HG03280 (cell line): ENCODE measurements at regions not wholly inside any gene's neighbourhood (a gene's known extent, or its start where the extent isn't known, plus 50 kb on each side); places are given as distances from the start of the nearest gene placed in this dataset.
"Not testable (repeated sequence)": the region's sequence is repeated elsewhere in the genome, so short reads cannot be mapped to it uniquely, and the experiment has no call there.

Experiments
- ATAC-seq: cut with Tn5 transposase; IDR thresholded peaks from one replicate; pipeline ENCODE4 v1.9.1; 2021; ENCODE audit warnings: mild to moderate bottlenecking, moderate library complexity; ENCODE audit not compliant: unreplicated experiment

- ATAC-seq: no peak
Observed at GRCh38 chr14:84272290-84272721, 1257.6 kb upstream of the FLRT2 start.

GRCh38 chr14:84273181-84273580, 1256.8 kb upstream of the FLRT2 start:
- no peak for ATAC-seq

GRCh38 chr14:84282618-84283017, 1247.3 kb upstream of the FLRT2 start:
- ATAC-seq: no peak

- no peak for ATAC-seq
Observed at GRCh38 chr14:84288781-84289180, 1241.2 kb upstream of the FLRT2 start.

GRCh38 chr14:84298663-84299195, 1231.2 kb upstream of the FLRT2 start:
- no peak for ATAC-seq

- ATAC-seq: no peak
Observed at GRCh38 chr14:84303140-84303539, 1226.8 kb upstream of the FLRT2 start.

GRCh38 chr14:84312551-84312950, 1217.4 kb upstream of the FLRT2 start:
- no peak for ATAC-seq

- no peak for ATAC-seq
Observed at GRCh38 chr14:84323450-84323849, 1206.5 kb upstream of the FLRT2 start.

GRCh38 chr14:84323978-84324377, 1206.0 kb upstream of the FLRT2 start:
- no peak for ATAC-seq

GRCh38 chr14:84336433-84336832, 1193.5 kb upstream of the FLRT2 start:
- no peak for ATAC-seq

GRCh38 chr14:84340938-84341337, 1189.0 kb upstream of the FLRT2 start:
- no peak for ATAC-seq

- ATAC-seq: not testable (repeated sequence)
Observed at GRCh38 chr14:84341867-84342266, 1188.1 kb upstream of the FLRT2 start.

- ATAC-seq: no peak
Observed at GRCh38 chr14:84343656-84344055, 1186.3 kb upstream of the FLRT2 start.

GRCh38 chr14:84351646-84352045, 1178.3 kb upstream of the FLRT2 start:
- ATAC-seq: no peak

GRCh38 chr14:84361476-84361875, 1168.5 kb upstream of the FLRT2 start:
- ATAC-seq: no peak

GRCh38 chr14:84375235-84375634, 1154.7 kb upstream of the FLRT2 start:
- ATAC-seq: no peak

- ATAC-seq: no peak
Observed at GRCh38 chr14:84390010-84390409, 1139.9 kb upstream of the FLRT2 start.

- ATAC-seq: no peak
Observed at GRCh38 chr14:84397631-84398030, 1132.3 kb upstream of the FLRT2 start.

- no peak for ATAC-seq
Observed at GRCh38 chr14:84399296-84399910, 1130.5 kb upstream of the FLRT2 start.

- no peak for ATAC-seq
Observed at GRCh38 chr14:84401631-84402030, 1128.3 kb upstream of the FLRT2 start.

- no peak for ATAC-seq
Observed at GRCh38 chr14:84403585-84403984, 1126.4 kb upstream of the FLRT2 start.

GRCh38 chr14:84404246-84404645, 1125.7 kb upstream of the FLRT2 start:
- ATAC-seq: no peak

GRCh38 chr14:84409435-84409834, 1120.5 kb upstream of the FLRT2 start:
- no peak for ATAC-seq
